ENCODE measurements at regions not wholly inside any gene's neighbourhood (a gene's known extent, or its start where the extent isn't known, plus 50 kb on each side); places are given as distances from the start of the nearest gene placed in this dataset.

- TF ChIP-seq, protein P1, sequence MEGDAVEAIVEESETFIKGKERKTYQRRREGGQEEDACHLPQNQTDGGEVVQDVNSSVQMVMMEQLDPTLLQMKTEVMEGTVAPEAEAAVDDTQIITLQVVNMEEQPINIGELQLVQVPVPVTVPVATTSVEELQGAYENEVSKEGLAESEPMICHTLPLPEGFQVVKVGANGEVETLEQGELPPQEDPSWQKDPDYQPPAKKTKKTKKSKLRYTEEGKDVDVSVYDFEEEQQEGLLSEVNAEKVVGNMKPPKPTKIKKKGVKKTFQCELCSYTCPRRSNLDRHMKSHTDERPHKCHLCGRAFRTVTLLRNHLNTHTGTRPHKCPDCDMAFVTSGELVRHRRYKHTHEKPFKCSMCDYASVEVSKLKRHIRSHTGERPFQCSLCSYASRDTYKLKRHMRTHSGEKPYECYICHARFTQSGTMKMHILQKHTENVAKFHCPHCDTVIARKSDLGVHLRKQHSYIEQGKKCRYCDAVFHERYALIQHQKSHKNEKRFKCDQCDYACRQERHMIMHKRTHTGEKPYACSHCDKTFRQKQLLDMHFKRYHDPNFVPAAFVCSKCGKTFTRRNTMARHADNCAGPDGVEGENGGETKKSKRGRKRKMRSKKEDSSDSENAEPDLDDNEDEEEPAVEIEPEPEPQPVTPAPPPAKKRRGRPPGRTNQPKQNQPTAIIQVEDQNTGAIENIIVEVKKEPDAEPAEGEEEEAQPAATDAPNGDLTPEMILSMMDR (conservative IDR thresholded peaks at IDR 0.05; ENCODE audit: low read depth in 2 of 2) = no peak
- no peak for TF ChIP-seq EZH2phosphoT487 (IDR thresholded peaks at IDR 0.05; ENCODE audit: unreplicated experiment)
- no peak for TF ChIP-seq ZNF331 (CRISPR knock-in tag; IDR thresholded peaks at IDR 0.05; ENCODE audit: low read depth)
- no peak for TF ChIP-seq POLR2AphosphoS5 (IDR thresholded peaks at IDR 0.05; ENCODE audit: low read depth)
- TF ChIP-seq JUNB (IDR thresholded peaks at IDR 0.05; ENCODE audit: unreplicated experiment) = no peak
- no peak for TF ChIP-seq EZH2 (IDR thresholded peaks at IDR 0.05; ENCODE audit: low read depth, unreplicated experiment)
- TF ChIP-seq ETS1 (IDR thresholded peaks at IDR 0.05) = no peak
- no peak for TF ChIP-seq REST (IDR thresholded peaks at IDR 0.05; ENCODE audit: unreplicated experiment)
- TF ChIP-seq STAT1 (IDR thresholded peaks at IDR 0.05; ENCODE audit: unreplicated experiment) = no peak
- TF ChIP-seq NANOG (IDR thresholded peaks at IDR 0.05; ENCODE audit: borderline replicate concordance) = no peak
- TF ChIP-seq ZNF114 (CRISPR knock-in tag; IDR thresholded peaks at IDR 0.05) = no peak
- TF ChIP-seq CREB1 (CRISPR knock-in tag; IDR thresholded peaks at IDR 0.05; ENCODE audit: low read depth) = no peak
- no peak for TF ChIP-seq ZNF462 (CRISPR knock-in tag; IDR thresholded peaks at IDR 0.05)
Measured at GRCh38 chr10:105597312-105597711, 956.2 kb downstream of the SORCS3 start.

Measured in GM23338 (cell line).